Activated T-helper 2 cell treated with anti-CD3 and anti-CD28 coated beads, Interferon-gamma antibody, Interleukin-2, Interleukin-4, amounts not matched to agents 10 μg/mL and 5 μg/mL and 100 μg/mL, durations not matched to agents 14 hours and 24 hours and 36 hours (primary cell): ENCODE measurements at regions not wholly inside any gene's neighbourhood (a gene's known extent, or its start where the extent isn't known, plus 50 kb on each side); places are given as distances from the start of the nearest gene placed in this dataset.

Source experiments
- DNase-seq: peaks from one replicate; pipeline ENCODE4 v3.0.0; 2021; ENCODE audit warnings: low spot score
- H3K27ac Mint-ChIP-seq: one replicate; pipeline ENCODE4 v1.8.0; 2021; ENCODE audit warnings: mixed read lengths
- H3K27me3 Mint-ChIP-seq: one replicate; pipeline ENCODE4 v1.8.0; 2021; ENCODE audit warnings: low read depth, mixed read lengths
- H3K36me3 Mint-ChIP-seq: one replicate; pipeline ENCODE4 v1.8.0; 2021; ENCODE audit warnings: low read depth, mixed read lengths
- H3K4me1 Mint-ChIP-seq: one replicate; pipeline ENCODE4 v1.8.0; 2021; ENCODE audit warnings: low read depth, mixed read lengths
- H3K4me3 Mint-ChIP-seq: one replicate; pipeline ENCODE4 v1.8.0; 2021; ENCODE audit warnings: low read depth, mild to moderate bottlenecking, moderate library complexity, mixed read lengths
- H3K9me3 Mint-ChIP-seq: one replicate; pipeline ENCODE4 v1.8.0; 2021; ENCODE audit warnings: mixed read lengths
- intact Hi-C: fragments of 100-400 bp; cut with micrococcal nuclease; formaldehyde crosslinking; loops from one replicate; pipeline ENCODE4 v1.15.1; 2023

GRCh38 chr4:38598489-38598888, 65.5 kb upstream of the KLF3 start:
- no peaks in the 10 kb centered on the region for H3K9me3 Mint-ChIP-seq
- H3K4me1 Mint-ChIP-seq, result no peaks in the 10 kb centered on the region
- H3K4me3 Mint-ChIP-seq, result no peak overlapping the region
- peaks cover 5% of the 10 kb centered on the region for H3K27me3 Mint-ChIP-seq
- intact Hi-C loops, result no loop called here
- no peak for DNase-seq
- no peaks in the 10 kb centered on the region for H3K36me3 Mint-ChIP-seq
- no peak overlapping the region for H3K27ac Mint-ChIP-seq

- H3K27me3 Mint-ChIP-seq, result peaks cover 10% of the 10 kb centered on the region
These were observed 63.4 kb upstream of the KLF3 start for GRCh38 chr4:38600575-38600974.

GRCh38 chr4:38601244-38601915, 62.6 kb upstream of the KLF3 start:
- Mint-ChIP-seq H3K36me3 (no peaks in the 10 kb centered on the region), H3K27ac (no peak overlapping the region), H3K4me3 (no peak overlapping the region), H3K9me3 (no peaks in the 10 kb centered on the region), H3K27me3 (peaks cover 10% of the 10 kb centered on the region), H3K4me1 (peaks cover 4% of the 10 kb centered on the region)
- intact Hi-C loops, result no loop called here
- DNase-seq, result no peak

More at GRCh38 chr4:38600575-38600974, 63.4 kb upstream of the KLF3 start:
- no peak for DNase-seq
- Mint-ChIP-seq H3K4me3 (no peak overlapping the region), H3K4me1 (peaks cover 4% of the 10 kb centered on the region), H3K9me3 (no peaks in the 10 kb centered on the region), H3K36me3 (no peaks in the 10 kb centered on the region), H3K27ac (no peak overlapping the region)
- intact Hi-C loops, result no loop called here

DNA sequence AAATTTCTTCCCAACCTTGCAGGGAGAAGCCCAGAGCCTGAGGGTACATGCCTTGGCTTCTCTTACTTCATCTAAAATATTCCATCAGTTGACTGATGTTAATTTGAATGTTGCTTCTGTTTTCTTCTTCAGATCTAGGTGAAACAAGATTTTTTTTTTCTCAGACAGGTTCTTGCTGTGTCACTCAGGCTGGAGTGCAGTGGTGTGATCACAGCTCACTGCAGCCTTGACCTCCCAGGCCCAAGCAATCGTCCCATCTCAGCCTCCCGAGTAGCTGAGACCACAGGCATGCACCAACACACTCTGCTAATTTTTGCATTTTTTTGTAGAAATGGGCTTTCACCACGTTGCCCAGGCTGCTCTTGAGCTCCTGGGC, 62.1 kb upstream of the KLF3 start:
- Mint-ChIP-seq H3K9me3 (no peaks in the 10 kb centered on the region), H3K4me3 (no peak overlapping the region), H3K36me3 (no peaks in the 10 kb centered on the region), H3K4me1 (peaks cover 4% of the 10 kb centered on the region), H3K27me3 (peaks cover 10% of the 10 kb centered on the region), H3K27ac (no peak overlapping the region)
- intact Hi-C loops, result no loop called here
- no peak for DNase-seq

DNA sequence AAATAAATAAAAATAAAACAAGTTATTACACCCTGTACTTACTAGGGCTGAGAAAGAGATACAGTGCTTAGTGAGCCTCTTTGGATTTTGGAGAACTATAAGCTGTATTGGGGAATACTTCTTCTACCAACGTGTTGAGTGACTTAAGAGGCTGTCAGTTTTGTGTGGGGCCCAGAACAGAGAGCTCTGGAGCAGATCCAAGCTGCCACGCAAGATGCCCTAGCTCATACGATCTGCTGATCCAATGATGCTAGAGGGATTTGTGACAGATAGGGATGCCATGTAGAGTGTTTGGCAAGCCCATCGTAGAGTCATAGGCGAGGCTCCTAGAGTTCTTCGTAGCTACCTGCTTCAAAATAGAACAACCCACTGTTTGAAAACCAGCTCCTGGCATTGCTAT, 60.3 kb upstream of the KLF3 start:
- intact Hi-C loops, result no loop called here
- Mint-ChIP-seq H3K9me3 (no peaks in the 10 kb centered on the region), H3K27me3 (peaks cover 10% of the 10 kb centered on the region), H3K4me1 (peaks cover 4% of the 10 kb centered on the region), H3K27ac (no peak overlapping the region), H3K36me3 (no peaks in the 10 kb centered on the region), H3K4me3 (no peak overlapping the region)
- no peak for DNase-seq

DNA sequence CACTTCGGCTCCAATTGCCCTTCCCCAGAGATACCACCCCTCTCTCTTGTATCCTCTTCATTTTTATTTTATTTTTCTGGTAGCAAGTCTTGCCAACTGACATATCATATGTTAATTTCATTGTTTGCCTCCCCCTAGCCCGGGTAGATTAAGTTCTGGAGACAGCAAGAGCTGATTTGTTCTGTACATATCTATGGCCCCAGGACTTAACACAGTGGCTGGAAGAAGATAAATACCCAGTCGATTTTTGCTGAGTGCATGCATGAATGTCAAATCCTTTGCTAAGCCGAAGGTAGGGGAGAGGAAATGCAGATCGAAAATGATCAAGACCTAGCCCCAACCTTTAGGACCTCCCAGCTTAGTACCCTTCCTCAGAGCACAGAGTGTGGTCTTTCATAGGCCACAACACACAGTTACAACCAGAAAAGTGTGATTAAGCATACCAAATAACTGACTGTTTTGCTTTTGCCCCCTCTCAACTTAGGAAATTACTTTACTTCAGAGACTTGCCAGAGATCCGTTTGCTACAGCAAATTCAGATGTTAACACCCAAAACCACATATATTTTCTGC, 58.7 kb upstream of the KLF3 start:
- Mint-ChIP-seq H3K27me3 (peaks cover 8% of the 10 kb centered on the region), H3K4me3 (no peak overlapping the region), H3K9me3 (no peaks in the 10 kb centered on the region), H3K36me3 (no peaks in the 10 kb centered on the region), H3K27ac (no peak overlapping the region), H3K4me1 (peaks cover 7% of the 10 kb centered on the region)
- no peak for DNase-seq
- intact Hi-C loops, result no loop called here

DNA sequence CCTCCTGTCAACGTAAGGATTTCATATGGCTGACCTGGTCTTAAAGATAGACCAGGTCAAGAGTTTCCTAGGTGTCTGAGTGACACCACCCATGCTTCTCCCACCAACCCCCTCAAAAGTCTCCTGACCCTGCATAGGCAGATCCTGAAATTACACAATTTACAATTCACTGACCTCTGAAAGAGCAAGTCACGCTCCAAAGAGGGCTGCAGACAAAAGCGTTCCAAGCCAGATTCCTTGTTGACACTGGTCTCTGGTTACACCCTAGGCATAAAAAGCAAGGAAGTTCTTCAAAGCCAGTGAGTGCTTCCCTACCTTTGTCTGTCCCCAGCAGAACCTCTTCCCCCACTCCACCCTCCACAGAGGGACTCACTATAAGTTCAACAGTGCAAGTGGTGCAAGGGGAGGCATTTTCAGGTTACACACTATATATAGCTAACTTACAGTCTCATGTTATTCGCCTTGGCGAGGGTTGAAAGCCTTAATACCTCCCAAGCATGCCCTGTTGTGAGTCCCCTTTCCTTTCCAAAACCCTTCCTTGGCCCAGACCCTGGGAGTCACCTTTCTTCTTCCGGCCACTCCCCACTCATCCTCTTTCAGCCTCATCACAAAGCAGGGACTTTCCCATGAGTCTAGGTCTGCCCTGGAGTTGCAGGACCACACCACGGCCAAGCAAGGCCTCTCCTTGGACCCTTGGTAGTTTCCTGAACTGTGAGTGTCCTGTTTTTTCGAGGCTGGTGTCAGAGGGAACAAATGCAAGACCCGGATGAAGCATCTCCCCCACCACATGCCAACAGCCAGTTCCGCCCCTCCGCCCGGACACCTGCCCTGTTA, 58.0 kb upstream of the KLF3 start:
- Mint-ChIP-seq H3K4me3 (no peak overlapping the region), H3K4me1 (peaks cover 7% of the 10 kb centered on the region), H3K27ac (no peak overlapping the region), H3K9me3 (no peaks in the 10 kb centered on the region), H3K27me3 (peaks cover 8% of the 10 kb centered on the region), H3K36me3 (no peaks in the 10 kb centered on the region)
- intact Hi-C loops, result no loop called here
- DNase-seq, result no peak

DNA sequence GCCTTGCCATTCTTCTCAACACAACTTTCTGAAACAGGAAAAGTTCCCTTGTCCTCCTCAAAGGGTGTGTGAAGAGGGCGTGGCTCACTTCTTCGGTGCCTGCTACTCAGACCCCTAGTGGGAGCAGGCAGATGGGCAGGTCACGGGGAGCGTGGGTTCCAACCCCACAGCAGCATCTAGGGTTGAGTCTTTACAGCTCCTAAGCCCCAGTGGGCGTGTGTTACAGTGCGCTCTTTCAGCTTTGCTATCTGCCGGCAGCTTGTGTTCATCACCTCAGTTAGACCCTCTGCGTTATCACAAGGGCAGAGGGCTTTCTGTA, 57.5 kb upstream of the KLF3 start:
- H3K27ac Mint-ChIP-seq, result no peak overlapping the region
- H3K4me3 Mint-ChIP-seq, result no peak overlapping the region
- DNase-seq, result no peak
- no peaks in the 10 kb centered on the region for H3K36me3 Mint-ChIP-seq
- H3K9me3 Mint-ChIP-seq, result no peaks in the 10 kb centered on the region
- intact Hi-C loops, result no loop called here
- H3K27me3 Mint-ChIP-seq, result peaks cover 8% of the 10 kb centered on the region
- peaks cover 7% of the 10 kb centered on the region for H3K4me1 Mint-ChIP-seq

- H3K4me3 Mint-ChIP-seq, result no peak overlapping the region
- peaks cover 3% of the 10 kb centered on the region for H3K4me1 Mint-ChIP-seq
These were observed 54.4 kb upstream of the KLF3 start for GRCh38 chr4:38609614-38610013.

GRCh38 chr4:38610521-38610920, 53.5 kb upstream of the KLF3 start:
- Mint-ChIP-seq H3K9me3 (no peaks in the 10 kb centered on the region), H3K4me3 (no peak overlapping the region), H3K27me3 (peaks cover 1% of the 10 kb centered on the region), H3K4me1 (peaks cover 5% of the 10 kb centered on the region), H3K36me3 (no peaks in the 10 kb centered on the region), H3K27ac (no peak overlapping the region)
- intact Hi-C loops, result no loop called here
- DNase-seq, result no peak

More at GRCh38 chr4:38609614-38610013, 54.4 kb upstream of the KLF3 start:
- no peaks in the 10 kb centered on the region for H3K36me3 Mint-ChIP-seq
- no peaks in the 10 kb centered on the region for H3K9me3 Mint-ChIP-seq
- DNase-seq, result no peak
- H3K27ac Mint-ChIP-seq, result no peak overlapping the region
- intact Hi-C loops, result no loop called here
- H3K27me3 Mint-ChIP-seq, result peaks cover 6% of the 10 kb centered on the region

DNA sequence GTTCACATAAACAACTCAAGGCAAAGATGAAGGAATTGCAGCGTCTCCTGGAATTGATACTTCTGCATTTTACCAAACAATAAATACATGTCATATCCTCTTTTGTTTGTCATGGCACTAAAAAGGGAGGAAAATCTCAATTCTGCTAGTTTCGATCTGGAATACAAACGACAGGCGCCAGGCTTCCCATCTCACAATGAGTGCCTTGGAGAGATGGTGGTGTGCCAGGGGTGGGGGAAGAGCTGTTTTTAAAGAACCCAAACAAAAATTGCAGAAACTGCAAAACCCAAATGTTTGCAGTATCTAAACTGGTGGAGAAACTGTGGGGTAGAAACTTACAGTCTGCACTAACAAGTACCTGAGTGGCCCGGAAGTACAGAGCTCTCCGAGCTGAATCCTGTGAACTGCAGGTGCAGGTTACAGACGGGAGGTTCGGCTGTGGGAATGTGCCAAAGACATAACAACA, 53.0 kb upstream of the KLF3 start:
- Mint-ChIP-seq H3K27me3 (peaks cover 1% of the 10 kb centered on the region), H3K9me3 (no peaks in the 10 kb centered on the region), H3K36me3 (no peaks in the 10 kb centered on the region), H3K27ac (no peak overlapping the region), H3K4me3 (no peak overlapping the region), H3K4me1 (peaks cover 5% of the 10 kb centered on the region)
- intact Hi-C loops, result no loop called here
- DNase-seq, result no peak

DNA sequence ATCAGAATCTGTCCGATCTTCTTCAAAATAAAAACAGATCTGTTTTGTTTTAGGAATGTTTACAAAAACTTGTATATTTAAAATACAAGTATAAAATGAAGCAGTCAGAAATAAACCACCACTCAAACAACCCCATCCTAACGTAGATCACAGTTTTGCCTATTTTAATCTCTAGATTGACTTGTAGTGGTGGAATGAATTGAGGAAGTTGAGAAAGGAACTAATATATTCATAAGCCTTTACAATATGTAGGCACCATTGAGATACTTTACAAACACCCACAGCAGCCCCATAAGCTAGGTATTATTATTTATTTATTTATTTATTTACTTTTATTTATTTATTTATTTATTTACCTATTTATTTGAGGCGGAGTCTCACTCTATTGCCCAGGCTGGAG, 52.3 kb upstream of the KLF3 start:
- Mint-ChIP-seq H3K36me3 (no peaks in the 10 kb centered on the region), H3K9me3 (no peaks in the 10 kb centered on the region), H3K4me1 (peaks cover 5% of the 10 kb centered on the region), H3K4me3 (no peak overlapping the region), H3K27me3 (peaks cover 1% of the 10 kb centered on the region), H3K27ac (no peak overlapping the region)
- intact Hi-C loops, result no loop called here
- DNase-seq, result no peak
